ENCODE measurements at regions not wholly inside any gene's neighbourhood (a gene's known extent, or its start where the extent isn't known, plus 50 kb on each side); places are given as distances from the start of the nearest gene placed in this dataset.

DNA sequence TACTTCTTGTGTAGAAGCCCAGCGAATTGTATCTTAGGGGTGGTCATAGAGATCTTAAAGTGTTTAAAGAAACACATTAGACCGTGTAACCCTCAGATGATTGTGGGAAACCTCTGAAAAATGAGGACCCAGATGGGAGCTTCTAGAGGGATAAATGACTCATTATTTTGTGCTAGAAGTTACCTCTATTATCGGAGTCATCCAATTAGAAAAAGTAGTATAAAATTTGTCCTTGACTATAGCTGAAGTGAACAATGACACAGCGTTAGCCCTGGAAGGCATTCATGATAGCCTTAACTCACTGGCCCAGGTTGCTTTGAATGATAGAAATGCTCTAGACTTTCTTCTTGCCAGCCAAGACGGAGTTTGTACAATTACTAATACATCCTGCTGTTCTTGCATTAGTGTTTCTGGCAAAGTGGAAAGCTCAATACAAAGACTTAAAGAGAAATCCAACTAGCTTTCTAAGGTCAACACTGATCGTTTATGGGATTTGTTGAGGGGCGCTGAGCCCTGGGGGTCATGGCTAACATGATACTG lies 178.9 kb upstream of the VEGFC start:
- H3K36me3 ChIP-seq (ENCODE audit: low read depth), result no peaks in the 10 kb centered on the region
- no peaks in the 10 kb centered on the region for H3K9me3 ChIP-seq
- intact Hi-C loops (cut with DNase I, micrococcal nuclease), result no loop called here
- ATAC-seq (no peak), DNase-seq (no peak)
- TF ChIP-seq, protein P1, sequence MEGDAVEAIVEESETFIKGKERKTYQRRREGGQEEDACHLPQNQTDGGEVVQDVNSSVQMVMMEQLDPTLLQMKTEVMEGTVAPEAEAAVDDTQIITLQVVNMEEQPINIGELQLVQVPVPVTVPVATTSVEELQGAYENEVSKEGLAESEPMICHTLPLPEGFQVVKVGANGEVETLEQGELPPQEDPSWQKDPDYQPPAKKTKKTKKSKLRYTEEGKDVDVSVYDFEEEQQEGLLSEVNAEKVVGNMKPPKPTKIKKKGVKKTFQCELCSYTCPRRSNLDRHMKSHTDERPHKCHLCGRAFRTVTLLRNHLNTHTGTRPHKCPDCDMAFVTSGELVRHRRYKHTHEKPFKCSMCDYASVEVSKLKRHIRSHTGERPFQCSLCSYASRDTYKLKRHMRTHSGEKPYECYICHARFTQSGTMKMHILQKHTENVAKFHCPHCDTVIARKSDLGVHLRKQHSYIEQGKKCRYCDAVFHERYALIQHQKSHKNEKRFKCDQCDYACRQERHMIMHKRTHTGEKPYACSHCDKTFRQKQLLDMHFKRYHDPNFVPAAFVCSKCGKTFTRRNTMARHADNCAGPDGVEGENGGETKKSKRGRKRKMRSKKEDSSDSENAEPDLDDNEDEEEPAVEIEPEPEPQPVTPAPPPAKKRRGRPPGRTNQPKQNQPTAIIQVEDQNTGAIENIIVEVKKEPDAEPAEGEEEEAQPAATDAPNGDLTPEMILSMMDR (IDR thresholded peaks at IDR 0.05), result no peak
- H3K4me3 ChIP-seq, result no peak overlapping the region
- no peaks in the 10 kb centered on the region for H3K4me1 ChIP-seq (ENCODE audit: low read depth)

DNA sequence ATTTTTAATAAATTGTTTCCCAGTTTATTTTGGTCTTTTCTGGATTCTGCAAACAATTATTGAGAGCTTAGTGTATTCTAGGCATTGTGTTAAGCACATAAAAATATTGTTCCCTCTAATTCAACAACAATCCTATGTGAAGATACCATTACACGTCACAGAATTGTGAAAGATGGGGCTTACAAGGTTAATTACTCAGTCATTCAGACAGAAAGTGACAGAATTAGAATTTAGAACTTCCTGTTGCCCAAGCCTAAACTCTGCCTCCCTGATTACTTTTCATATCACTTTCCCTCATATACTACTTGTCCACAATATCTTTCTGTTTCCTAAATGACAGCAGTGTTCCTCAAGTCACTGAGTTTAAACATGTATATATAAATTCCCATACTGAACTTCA lies 186.7 kb upstream of the VEGFC start:
- TF ChIP-seq, protein P1 (IDR thresholded peaks at IDR 0.05), result no peak
- Histone ChIP-seq H3K9me3 (no peaks in the 10 kb centered on the region), H3K36me3 (ENCODE audit: low read depth) (no peaks in the 10 kb centered on the region), H3K4me1 (ENCODE audit: low read depth) (no peaks in the 10 kb centered on the region), H3K4me3 (no peak overlapping the region)
- intact Hi-C loops (cut with DNase I, micrococcal nuclease), result no loop called here
- no peak for ATAC-seq
- DNase-seq, result no peak

DNA sequence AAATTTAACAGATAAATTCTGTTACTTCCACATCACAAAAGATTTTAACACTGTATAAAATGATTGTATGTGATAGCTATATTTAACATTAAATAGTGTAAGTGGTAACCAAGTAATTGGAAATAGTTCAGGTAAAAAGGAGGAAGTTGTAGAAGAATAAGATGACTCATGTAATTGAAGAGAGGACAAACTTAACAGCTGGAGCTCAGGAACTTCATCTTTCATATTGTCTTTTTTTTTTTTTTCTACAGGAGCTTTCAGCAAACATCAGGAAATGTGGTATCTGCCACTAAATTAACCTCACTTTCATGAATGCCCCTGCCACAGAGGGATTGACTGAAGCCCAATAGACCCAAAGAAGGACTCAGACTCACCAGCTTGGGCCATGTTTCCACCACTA lies 188.4 kb upstream of the VEGFC start:
- intact Hi-C loops (cut with DNase I, micrococcal nuclease), result no loop called here
- DNase-seq, result no peak
- Histone ChIP-seq H3K4me3 (no peak overlapping the region), H3K36me3 (ENCODE audit: low read depth) (no peaks in the 10 kb centered on the region), H3K4me1 (ENCODE audit: low read depth) (no peaks in the 10 kb centered on the region), H3K9me3 (no peaks in the 10 kb centered on the region)
- ATAC-seq, result no peak
- TF ChIP-seq, protein P1 (IDR thresholded peaks at IDR 0.05), result no peak

DNA sequence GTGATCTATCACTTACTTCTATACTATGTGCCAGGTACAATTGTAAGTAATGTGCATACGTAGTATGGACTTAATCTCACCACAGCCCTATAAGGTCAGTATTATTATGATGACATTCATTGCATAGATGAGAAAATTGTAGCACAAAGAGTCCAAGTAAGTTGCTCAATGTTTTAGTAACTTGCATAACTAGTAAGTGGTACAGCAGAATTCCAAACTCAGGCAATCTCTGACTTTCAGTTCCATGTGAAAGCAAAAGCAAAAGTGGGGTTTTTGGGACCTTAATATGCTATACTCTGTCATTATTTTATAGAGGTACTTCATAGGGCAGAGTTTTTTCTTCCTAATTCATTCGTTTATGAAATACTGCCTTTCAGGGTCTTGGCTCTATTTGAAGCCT lies 188.8 kb upstream of the VEGFC start:
- no peak overlapping the region for H3K4me3 ChIP-seq
- intact Hi-C loops (cut with DNase I, micrococcal nuclease), result no loop called here
- TF ChIP-seq, protein P1 (IDR thresholded peaks at IDR 0.05), result no peak
- H3K9me3 ChIP-seq, result no peaks in the 10 kb centered on the region
- H3K36me3 ChIP-seq (ENCODE audit: low read depth), result no peaks in the 10 kb centered on the region
- DNase-seq, result no peak
- ATAC-seq, result no peak
- no peaks in the 10 kb centered on the region for H3K4me1 ChIP-seq (ENCODE audit: low read depth)

DNA sequence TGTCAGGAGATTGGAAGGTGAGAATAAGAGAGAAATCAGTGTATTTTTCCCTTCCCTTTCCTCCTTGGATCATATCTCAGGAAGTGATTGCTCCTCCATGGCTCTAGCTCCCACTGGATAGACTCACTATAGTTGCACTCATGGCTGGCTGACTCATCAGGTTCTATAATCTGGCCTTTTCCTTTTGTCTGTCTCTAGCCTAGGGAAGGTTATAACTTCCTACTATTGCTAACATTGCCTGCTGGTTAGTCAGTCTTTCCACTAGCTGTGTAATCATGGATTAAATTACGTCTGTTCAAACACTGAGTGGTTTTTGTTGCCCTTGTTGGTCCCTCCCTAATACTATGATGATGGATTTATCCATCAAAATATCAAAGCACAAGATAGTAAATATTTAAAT lies 195.5 kb upstream of the VEGFC start:
- Histone ChIP-seq H3K36me3 (ENCODE audit: low read depth) (no peaks in the 10 kb centered on the region), H3K4me3 (no peak overlapping the region), H3K9me3 (no peaks in the 10 kb centered on the region), H3K4me1 (ENCODE audit: low read depth) (no peaks in the 10 kb centered on the region)
- DNase-seq (no peak), ATAC-seq (no peak)
- intact Hi-C loops (cut with DNase I, micrococcal nuclease), result no loop called here
- TF ChIP-seq, protein P1 (IDR thresholded peaks at IDR 0.05), result no peak

DNA sequence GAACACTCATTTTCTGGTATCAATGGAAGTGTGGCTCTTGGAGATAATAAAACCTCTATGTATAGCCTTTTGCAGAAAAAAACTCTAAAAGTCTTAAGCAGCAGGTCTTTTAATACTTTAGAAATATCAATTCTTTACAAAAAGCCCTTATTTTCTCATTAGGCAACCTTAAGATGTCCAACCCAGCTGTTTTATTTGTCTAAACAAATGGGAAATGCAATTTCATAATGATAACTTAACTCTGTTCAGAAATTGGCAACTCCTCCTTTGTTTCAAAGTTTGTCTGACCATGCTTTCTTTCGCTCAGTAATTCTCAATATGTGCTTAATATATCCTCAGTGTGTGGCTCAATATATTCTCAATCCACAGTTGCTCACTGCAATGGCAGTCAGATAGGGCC lies 196.5 kb upstream of the VEGFC start:
- no peaks in the 10 kb centered on the region for H3K36me3 ChIP-seq (ENCODE audit: low read depth)

More for the DNA sequence above, 196.5 kb upstream of the VEGFC start:
- H3K9me3 ChIP-seq, result no peaks in the 10 kb centered on the region
- ATAC-seq (no peak), DNase-seq (no peak)
- intact Hi-C loops (cut with DNase I, micrococcal nuclease), result no loop called here
- no peak overlapping the region for H3K4me3 ChIP-seq
- H3K4me1 ChIP-seq (ENCODE audit: low read depth), result no peaks in the 10 kb centered on the region
- TF ChIP-seq, protein P1 (IDR thresholded peaks at IDR 0.05), result no peak

Data from mucosa of descending colon (tissue), 3 donors.